GM21529 (cell line): ENCODE measurements at regions not wholly inside any gene's neighbourhood (a gene's known extent, or its start where the extent isn't known, plus 50 kb on each side); places are given as distances from the start of the nearest gene placed in this dataset.
A peak's percentile ranks its signal among the peaks of the same experiment; 100 is the strongest.

Source experiments
- ATAC-seq: cut with Tn5 transposase; IDR thresholded peaks from one replicate; pipeline ENCODE4 v1.9.1; 2021; ENCODE audit not compliant: unreplicated experiment

- ATAC-seq, result no peak
These were observed 98.6 kb downstream of the FHDC1 start for GRCh38 chr4:153034681-153035080.

- no peak for ATAC-seq
These were observed 100.9 kb downstream of the FHDC1 start for GRCh38 chr4:153036931-153037482.

GRCh38 chr4:153038623-153039311, 102.6 kb downstream of the FHDC1 start:
- no peak for ATAC-seq

- no peak for ATAC-seq
These were observed 103.5 kb downstream of the FHDC1 start for GRCh38 chr4:153039542-153040185.

GRCh38 chr4:153040677-153041076, 104.6 kb downstream of the FHDC1 start:
- ATAC-seq, result no peak

- ATAC-seq, result no peak
These were observed 107.9 kb downstream of the FHDC1 start for GRCh38 chr4:153044036-153044435.

- peak; percentile 62 for ATAC-seq
These were observed 109.2 kb downstream of the FHDC1 start for GRCh38 chr4:153045111-153045982.

- no peak for ATAC-seq
These were observed 122.5 kb downstream of the FHDC1 start for GRCh38 chr4:153058671-153059060.

GRCh38 chr4:153060196-153060595, 124.1 kb downstream of the FHDC1 start:
- no peak for ATAC-seq

GRCh38 chr4:153061971-153062370, 125.8 kb downstream of the FHDC1 start:
- no peak for ATAC-seq

- ATAC-seq, result no peak
These were observed 126.6 kb downstream of the FHDC1 start for GRCh38 chr4:153062652-153063168.

GRCh38 chr4:153063490-153063889, 127.4 kb downstream of the FHDC1 start:
- ATAC-seq, result no peak

- ATAC-seq, result no peak
These were observed 128.4 kb downstream of the FHDC1 start for GRCh38 chr4:153064571-153064970.

- no peak for ATAC-seq
These were observed 129.2 kb downstream of the FHDC1 start for GRCh38 chr4:153065276-153065675.

GRCh38 chr4:153067376-153067775, 131.3 kb downstream of the FHDC1 start:
- no peak for ATAC-seq

GRCh38 chr4:153068751-153069150, 132.6 kb downstream of the FHDC1 start:
- no peak for ATAC-seq

GRCh38 chr4:153071958-153072598, 132.2 kb upstream of the TRIM2 start:
- ATAC-seq, result no peak

GRCh38 chr4:153072661-153073060, 131.6 kb upstream of the TRIM2 start:
- no peak for ATAC-seq

GRCh38 chr4:153074486-153074885, 129.8 kb upstream of the TRIM2 start:
- no peak for ATAC-seq

- no peak for ATAC-seq
These were observed 129.2 kb upstream of the TRIM2 start for GRCh38 chr4:153074936-153075630.
